SU-DHL-6 (cell line): ENCODE measurements at regions not wholly inside any gene's neighbourhood (a gene's known extent, or its start where the extent isn't known, plus 50 kb on each side); places are given as distances from the start of the nearest gene placed in this dataset.

Source experiments
- H2AFZ ChIP-seq: fragments of 200-600 bp; sonication (generic); 2 replicates; pipeline ENCODE4 v1.6.1; 2014; ENCODE audit warnings: low read depth, mild to moderate bottlenecking, moderate library complexity, mixed read lengths, antibody characterized with exemption, low read length; ENCODE audit not compliant: severe bottlenecking
- H3F3A ChIP-seq: fragments of 200-600 bp; shearing (Covaris generic); 2 replicates; pipeline ENCODE4 v1.6.0; 2016; ENCODE audit warnings: antibody characterized with exemption, mild to moderate bottlenecking; ENCODE audit not compliant: insufficient read depth
- H3K27ac ChIP-seq: fragments of 200-600 bp; sonication (generic); 2 replicates; pipeline ENCODE4 v1.5.1; 2016; ENCODE audit warnings: low read depth, mild to moderate bottlenecking, low read length, moderate library complexity, mixed read lengths
- H3K27me3 ChIP-seq: fragments of 200-600 bp; sonication (generic), shearing (Covaris generic); 2 replicates; pipeline ENCODE4 v1.6.0; 2014; ENCODE audit warnings: mild to moderate bottlenecking, low read length
- H3K36me3 ChIP-seq: fragments of 200-600 bp; sonication (generic); 2 replicates; pipeline ENCODE4 v1.6.1; 2014; ENCODE audit warnings: mild to moderate bottlenecking, low read length, mixed read lengths
- H3K4me2 ChIP-seq: fragments of 300-600, 200-600 bp; shearing (Covaris generic), sonication (generic); 2 replicates; pipeline ENCODE4 v1.6.0; 2014; ENCODE audit warnings: low read length, low read depth, mild to moderate bottlenecking; ENCODE audit not compliant: poor library complexity, severe bottlenecking
- H3K4me3 ChIP-seq: fragments of 200-600 bp; sonication (generic); 2 replicates; pipeline ENCODE4 v1.5.1; 2014; ENCODE audit warnings: antibody characterized with exemption, low read length, mild to moderate bottlenecking, mixed read lengths; ENCODE audit not compliant: insufficient read depth, poor library complexity, severe bottlenecking
- H3K79me2 ChIP-seq: fragments of 200-600 bp; sonication (generic); 2 replicates; pipeline ENCODE4 v1.6.1; 2014; ENCODE audit warnings: mild to moderate bottlenecking, low read length, moderate library complexity; ENCODE audit not compliant: insufficient read depth
- H3K9ac ChIP-seq: fragments of 200-600 bp; sonication (generic); 2 replicates; pipeline ENCODE4 v1.7.0; 2014; ENCODE audit warnings: mild to moderate bottlenecking, low read length
- H3K9me2 ChIP-seq: fragments of 200-600 bp; sonication (generic); replicated peaks from 2 replicates; pipeline ENCODE4 v1.6.1; 2014; ENCODE audit warnings: low read length; ENCODE audit not compliant: insufficient read depth
- H3K9me3 ChIP-seq: fragments of 200-600 bp; sonication (generic); 2 replicates; pipeline ENCODE4 v1.6.1; 2014; ENCODE audit warnings: low read length, mixed read lengths; ENCODE audit not compliant: insufficient read depth
- H4K20me1 ChIP-seq: fragments of 200-600 bp; sonication (generic); 2 replicates; pipeline ENCODE4 v1.6.1; 2014; ENCODE audit warnings: low read depth, mild to moderate bottlenecking, antibody characterized with exemption, low read length, moderate library complexity, mixed read lengths
- EZH2phosphoT487 ChIP-seq: fragments of 200-600 bp; sonication (generic), shearing (Covaris generic); conservative IDR thresholded peaks from 2 replicates; pipeline ENCODE4 v1.6.1; 2018; ENCODE audit warnings: mild to moderate bottlenecking, antibody characterized with exemption, low read length, moderate library complexity, mixed read lengths
- TF ChIP-seq, protein P1 (sequence below): fragments of 200-600 bp; sonication (generic); IDR thresholded peaks from one replicate; pipeline ENCODE4 v1.5.1; 2017; ENCODE audit warnings: antibody characterized with exemption, mild to moderate bottlenecking, low read length, moderate library complexity; ENCODE audit not compliant: insufficient read depth, poor library complexity, severe bottlenecking

DNA sequence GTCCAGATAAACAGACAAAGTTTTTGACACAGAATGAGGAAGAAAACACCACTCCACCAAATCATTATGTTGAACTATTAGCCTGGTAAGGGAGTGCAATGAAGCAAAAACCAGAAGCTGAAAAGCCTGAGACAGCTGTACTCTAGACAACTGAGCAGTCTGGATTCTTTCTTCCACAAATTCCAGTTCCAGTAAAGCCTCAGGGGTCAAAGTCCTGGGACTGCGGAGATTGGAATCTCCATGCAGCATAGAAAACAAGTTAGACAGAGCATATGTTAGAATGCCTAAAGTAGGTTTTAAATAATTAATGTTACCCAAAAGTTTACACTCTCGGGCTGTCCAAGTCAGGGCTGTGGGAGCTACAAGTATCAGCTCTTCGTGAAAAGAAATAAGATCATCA is 263.2 kb downstream of the TECRL start:
- no peaks in the 10 kb centered on the region for H4K20me1 ChIP-seq
- H2AFZ ChIP-seq, result no peak overlapping the region
- H3K9ac ChIP-seq, result no peak overlapping the region
- no peaks in the 10 kb centered on the region for H3K79me2 ChIP-seq
- H3K9me3 ChIP-seq, result no peaks in the 10 kb centered on the region
- H3K9me2 ChIP-seq, result no peaks in the 10 kb centered on the region
- no peak overlapping the region for H3K4me2 ChIP-seq
- no peak overlapping the region for H3K4me3 ChIP-seq
- no peaks in the 10 kb centered on the region for H3K36me3 ChIP-seq
- TF ChIP-seq, protein P1, sequence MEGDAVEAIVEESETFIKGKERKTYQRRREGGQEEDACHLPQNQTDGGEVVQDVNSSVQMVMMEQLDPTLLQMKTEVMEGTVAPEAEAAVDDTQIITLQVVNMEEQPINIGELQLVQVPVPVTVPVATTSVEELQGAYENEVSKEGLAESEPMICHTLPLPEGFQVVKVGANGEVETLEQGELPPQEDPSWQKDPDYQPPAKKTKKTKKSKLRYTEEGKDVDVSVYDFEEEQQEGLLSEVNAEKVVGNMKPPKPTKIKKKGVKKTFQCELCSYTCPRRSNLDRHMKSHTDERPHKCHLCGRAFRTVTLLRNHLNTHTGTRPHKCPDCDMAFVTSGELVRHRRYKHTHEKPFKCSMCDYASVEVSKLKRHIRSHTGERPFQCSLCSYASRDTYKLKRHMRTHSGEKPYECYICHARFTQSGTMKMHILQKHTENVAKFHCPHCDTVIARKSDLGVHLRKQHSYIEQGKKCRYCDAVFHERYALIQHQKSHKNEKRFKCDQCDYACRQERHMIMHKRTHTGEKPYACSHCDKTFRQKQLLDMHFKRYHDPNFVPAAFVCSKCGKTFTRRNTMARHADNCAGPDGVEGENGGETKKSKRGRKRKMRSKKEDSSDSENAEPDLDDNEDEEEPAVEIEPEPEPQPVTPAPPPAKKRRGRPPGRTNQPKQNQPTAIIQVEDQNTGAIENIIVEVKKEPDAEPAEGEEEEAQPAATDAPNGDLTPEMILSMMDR, result no peak
- no peak for TF ChIP-seq EZH2phosphoT487
- H3K27ac ChIP-seq, result no peak overlapping the region
- no peaks in the 10 kb centered on the region for H3F3A ChIP-seq
- H3K27me3 ChIP-seq, result no peaks in the 10 kb centered on the region

DNA sequence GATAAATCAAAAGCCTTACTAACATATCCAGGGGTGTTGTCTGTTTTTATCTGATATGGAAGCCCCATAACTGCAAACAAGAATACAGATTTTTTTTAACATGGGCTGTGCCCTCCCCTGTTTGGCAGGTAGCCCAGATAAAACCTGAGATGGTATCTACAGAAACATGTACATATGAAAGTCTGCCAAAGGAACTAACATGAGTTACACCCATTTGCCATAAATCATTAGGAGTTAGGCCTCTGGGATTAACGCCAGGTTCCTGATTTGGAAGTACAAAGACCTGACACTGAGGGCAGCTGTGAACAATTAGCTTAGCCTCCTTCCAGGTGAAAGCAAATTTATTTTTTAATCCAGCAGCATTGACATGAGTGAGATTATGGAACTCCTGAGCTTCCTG is 264.3 kb downstream of the TECRL start:
- H3K4me3 ChIP-seq, result no peak overlapping the region
- no peaks in the 10 kb centered on the region for H3K9me2 ChIP-seq
- H3K4me2 ChIP-seq, result no peak overlapping the region
- H3K79me2 ChIP-seq, result no peaks in the 10 kb centered on the region
- no peaks in the 10 kb centered on the region for H3F3A ChIP-seq
- H3K9ac ChIP-seq, result no peak overlapping the region
- no peaks in the 10 kb centered on the region for H3K9me3 ChIP-seq
- TF ChIP-seq EZH2phosphoT487, result no peak
- H3K36me3 ChIP-seq, result no peaks in the 10 kb centered on the region
- no peaks in the 10 kb centered on the region for H4K20me1 ChIP-seq
- no peak overlapping the region for H3K27ac ChIP-seq
- H2AFZ ChIP-seq, result no peak overlapping the region
- no peaks in the 10 kb centered on the region for H3K27me3 ChIP-seq

DNA sequence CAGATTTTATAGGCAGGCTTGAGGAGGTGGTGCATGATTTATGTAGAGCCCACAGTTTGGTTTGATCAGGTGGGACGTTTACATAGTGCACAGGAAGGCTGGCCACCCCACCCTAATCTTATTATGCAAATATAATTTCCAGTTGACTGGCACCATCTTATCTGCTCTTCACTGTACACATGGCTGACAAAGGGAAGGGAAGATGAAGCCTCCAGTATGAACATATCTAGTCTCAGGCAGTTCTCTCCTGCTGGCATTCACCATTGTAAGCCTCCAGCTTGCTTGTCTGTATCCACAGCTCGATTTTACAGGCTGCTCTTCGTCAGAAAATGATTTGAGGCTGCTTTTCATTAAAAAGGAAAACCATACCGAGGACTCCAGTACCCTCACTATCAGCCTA is 278.3 kb downstream of the TECRL start:
- no peak for TF ChIP-seq EZH2phosphoT487
- TF ChIP-seq, protein P1, result no peak
- Histone ChIP-seq H3K36me3 (no peaks in the 10 kb centered on the region), H3F3A (no peaks in the 10 kb centered on the region), H3K9ac (no peak overlapping the region), H3K9me2 (no peaks in the 10 kb centered on the region), H3K9me3 (no peaks in the 10 kb centered on the region), H3K79me2 (no peaks in the 10 kb centered on the region), H2AFZ (no peak overlapping the region), H3K27me3 (no peaks in the 10 kb centered on the region), H3K27ac (no peak overlapping the region), H3K4me2 (no peak overlapping the region), H3K4me3 (no peak overlapping the region), H4K20me1 (no peaks in the 10 kb centered on the region)

DNA sequence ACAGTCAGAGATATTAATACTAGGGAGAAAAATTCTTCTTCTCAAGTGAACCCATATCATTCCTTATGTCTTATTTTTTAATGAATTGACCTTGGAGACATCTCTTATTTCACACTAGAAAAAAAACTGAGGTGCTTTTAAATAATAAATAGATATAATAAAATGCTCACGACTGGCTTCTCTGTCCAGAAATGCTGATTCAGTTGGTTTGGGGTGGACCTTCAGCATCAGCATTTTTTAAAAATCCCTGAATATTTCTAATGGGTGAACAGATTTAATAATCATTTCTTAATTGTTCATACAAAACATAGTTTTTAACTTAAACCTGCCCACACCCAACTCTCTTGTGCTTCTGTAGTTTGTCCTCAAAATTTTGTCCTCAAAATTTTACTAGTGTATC is 283.9 kb downstream of the TECRL start:
- H3K79me2 ChIP-seq, result no peaks in the 10 kb centered on the region
- no peak overlapping the region for H3K27ac ChIP-seq
- no peak for TF ChIP-seq EZH2phosphoT487
- TF ChIP-seq, protein P1, result no peak
- H3K36me3 ChIP-seq, result no peaks in the 10 kb centered on the region
- no peaks in the 10 kb centered on the region for H3K27me3 ChIP-seq
- no peaks in the 10 kb centered on the region for H3K9me2 ChIP-seq
- no peak overlapping the region for H3K4me2 ChIP-seq
- no peak overlapping the region for H2AFZ ChIP-seq
- no peaks in the 10 kb centered on the region for H3F3A ChIP-seq
- no peaks in the 10 kb centered on the region for H4K20me1 ChIP-seq
- no peak overlapping the region for H3K9ac ChIP-seq
- no peak overlapping the region for H3K4me3 ChIP-seq
- H3K9me3 ChIP-seq, result no peaks in the 10 kb centered on the region
